ENCODE measurements at regions not wholly inside any gene's neighbourhood (a gene's known extent, or its start where the extent isn't known, plus 50 kb on each side); places are given as distances from the start of the nearest gene placed in this dataset.

GRCh38 chr18:67919316-67919715 is 402.8 kb upstream of the DSEL start:
- no peak overlapping the region for H4K8ac ChIP-seq (ENCODE audit: extremely low read depth, insufficient read depth, low read length)
- H3K27me3 ChIP-seq (replicated peaks in 1 of 4; ENCODE audit: control insufficient read depth in 3 of 4, extremely low read depth in 1 of 4, insufficient read depth in 3 of 4, low read length in 3 of 4): no peaks in the 10 kb centered on the region
- no peaks in the 10 kb centered on the region for H3K23me2 ChIP-seq (ENCODE audit: low read depth, low read length)
- no peak overlapping the region for H3K9ac ChIP-seq (replicated peaks in 1 of 4; ENCODE audit: extremely low read depth in 1 of 4, low read depth in 3 of 4, low read length in 3 of 4)
- H2BK15ac ChIP-seq (ENCODE audit: low read length): no peak overlapping the region
- H3K4me2 ChIP-seq (ENCODE audit: insufficient read depth in 1 of 2, low read depth in 2 of 2, low read length in 2 of 2): no peak overlapping the region
- no peaks in the 10 kb centered on the region for H3K4me1 ChIP-seq (replicated peaks in 1 of 4; ENCODE audit: control insufficient read depth in 3 of 4, insufficient read depth in 4 of 4, low read length in 3 of 4)
- H3K79me1 ChIP-seq (ENCODE audit: low read depth, low read length): no peaks in the 10 kb centered on the region
- H2BK5ac ChIP-seq (ENCODE audit: low read depth, low read length): no peak overlapping the region
- no peak overlapping the region for H4K91ac ChIP-seq (replicated peaks; ENCODE audit: insufficient read length, low read length)
- H3K27ac ChIP-seq (ENCODE audit: low read depth, low read length): no peak overlapping the region
- 82% methylated on average over 1 of the region's 1 CpG; no CpG with 5 or more reads in 1 of the 2 experiments for WGBS, 2 experiments (ENCODE audit: extremely low coverage in 1 of 2, insufficient coverage in 1 of 2, insufficient read length in 1 of 2, insufficient replicate concordance in 2 of 2, low coverage in 1 of 2, low lambda C conversion rate in 2 of 2, missing lambda C conversion rate in 1 of 2)
- no peak overlapping the region for H3K14ac ChIP-seq (ENCODE audit: insufficient read length)
- DNase-seq (ENCODE audit: low read depth in 1 of 2, low spot score in 2 of 2) (no peak), FAIRE-seq (no peak)
- H3K18ac ChIP-seq (ENCODE audit: extremely low read depth, low read length): no peak overlapping the region
- no peak overlapping the region for H4K5ac ChIP-seq (ENCODE audit: insufficient read length, low read depth, low read length)
- no peaks in the 10 kb centered on the region for H3K36me3 ChIP-seq (ENCODE audit: control insufficient read depth in 2 of 4, insufficient read depth in 4 of 4, low read length in 3 of 4)
- no peak overlapping the region for H2AK5ac ChIP-seq (ENCODE audit: low read depth, low read length)
- no peaks in the 10 kb centered on the region for H3K79me2 ChIP-seq (ENCODE audit: control insufficient read depth in 1 of 2, insufficient read depth in 2 of 2, low read length in 2 of 2)
- no peaks in the 10 kb centered on the region for H3K9me3 ChIP-seq (ENCODE audit: insufficient read depth in 2 of 2, low read depth in 1 of 2, low read length in 1 of 2)
- POLR2A ChIA-PET (ENCODE audit: partially characterized antibody): no interaction called here
- no peak overlapping the region for H2AFZ ChIP-seq (ENCODE audit: low read length)
- no peak overlapping the region for H2BK12ac ChIP-seq (ENCODE audit: low read depth, low read length)
- no peak overlapping the region for H3K56ac ChIP-seq (replicated peaks; ENCODE audit: insufficient read length, low read depth, low read length)
- no peak overlapping the region for H3K4ac ChIP-seq (replicated peaks; ENCODE audit: insufficient read length, low read depth, low read length)
- TF ChIP-seq JUN (IDR thresholded peaks at IDR 0.05; ENCODE audit: low read depth, low read length) (no peak), HDAC2 (IDR thresholded peaks at IDR 0.05; ENCODE audit: borderline replicate concordance in 1 of 2, low read depth in 2 of 2, low read length in 2 of 2) (no peak), BACH1 (IDR thresholded peaks at IDR 0.05; ENCODE audit: low read length) (no peak), POU5F1 (IDR thresholded peaks at IDR 0.05; ENCODE audit: low read depth, low read length) (no peak), YY1 (IDR thresholded peaks at IDR 0.05; ENCODE audit: low read depth, low read length) (no peak), BRCA1 (IDR thresholded peaks at IDR 0.05; ENCODE audit: low read depth, low read length) (no peak), KDM1A (IDR thresholded peaks at IDR 0.05; ENCODE audit: borderline replicate concordance, low read length) (no peak), MAFK (IDR thresholded peaks at IDR 0.05; ENCODE audit: low read depth, low read length) (no peak), MAX (IDR thresholded peaks at IDR 0.05) (no peak)
- H2BK120ac ChIP-seq (replicated peaks; ENCODE audit: low read depth, low read length): no peak overlapping the region
- CTCF ChIA-PET (ENCODE audit: partially characterized antibody): interaction anchor here (0.8 kb wide), 1 partner anchor 11 kb away, joined by 3 read pairs; no protein-coding TSS in a partner anchor
- no peaks in the 10 kb centered on the region for H4K20me1 ChIP-seq (replicated peaks in 1 of 2; ENCODE audit: control insufficient read depth in 1 of 2, insufficient read depth in 2 of 2, low read length in 2 of 2)
- H2BK20ac ChIP-seq (ENCODE audit: low read length): no peak overlapping the region
- H3K4me3 ChIP-seq (ENCODE audit: extremely low read depth in 1 of 4, insufficient read depth in 2 of 4, low read depth in 3 of 4, low read length in 4 of 4): no peak overlapping the region
- no peak overlapping the region for H3K23ac ChIP-seq (ENCODE audit: insufficient read length)
